Liver (tissue), 8 donors: ENCODE measurements at regions not wholly inside any gene's neighbourhood (a gene's known extent, or its start where the extent isn't known, plus 50 kb on each side); places are given as distances from the start of the nearest gene placed in this dataset.

ENCODE experiments used
- DNase-seq: peaks from one replicate; pipeline ENCODE4 v3.0.0-alpha.2; 2017; ENCODE audit warnings: low spot score
- H3K27ac ChIP-seq, 2 donors: one replicate each; pipeline ENCODE4 v1.7.0; 2013; ENCODE audit warnings: inconsistent platforms in 2 of 2, low read length in 2 of 2, control low read depth in 1 of 2, low read depth in 1 of 2, mild to moderate bottlenecking in 1 of 2
- H3K27me3 ChIP-seq, 4 donors: one replicate each; pipeline versions ENCODE4 v1.6.1 to v1.7.0; 2013; ENCODE audit warnings: low read length in 3 of 4, inconsistent platforms in 1 of 4, mild to moderate bottlenecking in 1 of 4, moderate library complexity in 1 of 4; ENCODE audit not compliant: control insufficient read depth in 4 of 4, insufficient read depth in 4 of 4
- H3K36me3 ChIP-seq, 4 donors: one replicate each; pipeline versions ENCODE4 v1.6.1 to v1.7.0; 2013; ENCODE audit warnings: low read length in 3 of 4, mild to moderate bottlenecking in 3 of 4, low read depth in 1 of 4, moderate library complexity in 1 of 4; ENCODE audit not compliant: control insufficient read depth in 4 of 4, insufficient read depth in 3 of 4
- H3K4me1 ChIP-seq, 4 donors: one replicate each; pipeline versions ENCODE4 v1.6.1 to v1.7.0; 2013; ENCODE audit warnings: low read length in 3 of 4, mild to moderate bottlenecking in 3 of 4, moderate library complexity in 1 of 4; ENCODE audit not compliant: control insufficient read depth in 4 of 4, insufficient read depth in 4 of 4
- H3K4me3 ChIP-seq, 3 donors: one replicate each; pipeline versions ENCODE4 v1.6.1 to v1.7.0; 2013; ENCODE audit warnings: low read length in 3 of 3, control low read depth in 1 of 3, low read depth in 1 of 3, mild to moderate bottlenecking in 1 of 3
- H3K9ac ChIP-seq, 2 donors: one replicate each; pipeline ENCODE4 v1.7.0; 2013; ENCODE audit warnings: low read length in 2 of 2, mild to moderate bottlenecking in 2 of 2, moderate library complexity in 2 of 2, control low read depth in 1 of 2, low read depth in 1 of 2
- H3K9me3 ChIP-seq, 4 donors: one replicate each; pipeline versions ENCODE4 v1.6.1 to v1.7.0; 2013; ENCODE audit warnings: low read length in 3 of 4; ENCODE audit not compliant: control insufficient read depth in 4 of 4
- CTCF ChIP-seq: fragments of 150-350 bp; IDR thresholded peaks from 2 replicates; pipeline ENCODE4 v1.5.1; 2017; ENCODE audit warnings: improper control_type of control experiment, low read depth, low read length; ENCODE audit not compliant: missing input control
- FOXA1 ChIP-seq: IDR thresholded peaks from 2 replicates; pipeline ENCODE4 v1.6.1; 2016; ENCODE audit warnings: antibody characterized with exemption
- FOXA2 ChIP-seq: IDR thresholded peaks from 2 replicates; pipeline ENCODE4 v1.6.1; 2016; ENCODE audit warnings: antibody characterized with exemption
- GABPA ChIP-seq, 2 donors: IDR thresholded peaks in 1 of 2; conservative IDR thresholded peaks in 1 of 2; 2 replicates each; pipeline ENCODE4 v1.6.1; 2016; ENCODE audit warnings: antibody characterized with exemption in 2 of 2, mild to moderate bottlenecking in 1 of 2, moderate library complexity in 1 of 2
- HNF4A ChIP-seq, 2 donors: conservative IDR thresholded peaks; 2 replicates each; pipeline ENCODE4 v1.6.1; 2016; ENCODE audit warnings: antibody characterized with exemption in 2 of 2, mild to moderate bottlenecking in 2 of 2
- HNF4G ChIP-seq: IDR thresholded peaks from 2 replicates; pipeline ENCODE4 v1.6.1; 2016; ENCODE audit warnings: antibody characterized with exemption
- JUND ChIP-seq, 2 donors: IDR thresholded peaks; 2 replicates each; pipeline ENCODE4 v1.6.1; 2016; ENCODE audit warnings: antibody characterized with exemption in 2 of 2
- NR2F2 ChIP-seq: IDR thresholded peaks from 2 replicates; pipeline ENCODE4 v1.6.1; 2016; ENCODE audit warnings: antibody characterized with exemption
- RAD21 ChIP-seq, 2 donors: IDR thresholded peaks; 2 replicates each; pipeline ENCODE4 v1.6.1; 2016; ENCODE audit warnings: antibody characterized with exemption in 2 of 2, mild to moderate bottlenecking in 2 of 2
- REST ChIP-seq: IDR thresholded peaks from 2 replicates; pipeline ENCODE4 v1.6.1; 2016; ENCODE audit warnings: antibody characterized with exemption, mild to moderate bottlenecking
- RXRA ChIP-seq, 2 donors: IDR thresholded peaks; 2 replicates each; pipeline ENCODE4 v1.6.1; 2017 to 2018; ENCODE audit warnings: antibody characterized with exemption in 2 of 2, mild to moderate bottlenecking in 1 of 2
- SP1 ChIP-seq: IDR thresholded peaks from 2 replicates; pipeline ENCODE4 v1.6.1; 2018; ENCODE audit warnings: antibody characterized with exemption, mild to moderate bottlenecking
- TAF1 ChIP-seq: conservative IDR thresholded peaks from 2 replicates; pipeline ENCODE4 v1.6.1; 2016; ENCODE audit warnings: antibody characterized with exemption, mild to moderate bottlenecking
- YY1 ChIP-seq: IDR thresholded peaks from 2 replicates; pipeline ENCODE4 v1.6.1; 2016; ENCODE audit warnings: antibody characterized with exemption, mild to moderate bottlenecking
- ZBTB33 ChIP-seq: IDR thresholded peaks from 2 replicates; pipeline ENCODE4 v1.6.1; 2016; ENCODE audit warnings: antibody characterized with exemption
- WGBS: extraction: QIAGEN DNeasy Blood & Tissue Kit; methylation state at CpG from one replicate; pipeline ENCODE4 v1.1.7; 2013; 5-methylcytosine and 5-hydroxymethylcytosine counted together
- TF ChIP-seq, protein P1 (sequence below): IDR thresholded peaks from 2 replicates; pipeline ENCODE4 v1.6.1; 2016; ENCODE audit warnings: antibody characterized with exemption
- TF ChIP-seq, protein P2 (sequence below): IDR thresholded peaks from 2 replicates; pipeline ENCODE4 v1.6.1; 2016; ENCODE audit warnings: antibody characterized with exemption
- donor health status: healthy.
- donor health status: healthy.
- donor health status: healthy.
- donor health status: healthy.
- donor health status: healthy.

DNA sequence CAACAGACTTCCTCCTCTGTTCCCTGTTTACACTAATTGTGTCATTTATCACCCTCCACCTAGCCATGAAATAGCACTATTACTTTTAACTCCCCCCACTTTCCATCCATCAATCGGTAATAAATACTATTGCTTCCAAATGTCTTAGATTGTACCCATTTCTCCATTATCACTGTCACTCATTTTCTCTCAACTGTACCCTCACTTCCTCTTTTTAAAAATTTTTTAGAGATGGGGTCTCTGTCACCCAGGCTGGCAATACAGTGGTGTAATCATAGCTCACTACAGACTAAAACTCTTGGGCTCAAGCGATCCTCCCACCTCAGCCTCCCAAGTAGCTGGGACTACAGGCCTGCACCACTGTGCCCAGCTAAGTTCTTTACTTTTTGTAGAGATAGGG is 123.5 kb upstream of the EGR2 start:
- Histone ChIP-seq H3K9ac (no peak overlapping the region), H3K9me3 (no peaks in the 10 kb centered on the region), H3K4me3 (no peak overlapping the region), H3K36me3 (no peaks in the 10 kb centered on the region), H3K4me1 (no peaks in the 10 kb centered on the region), H3K27ac (no peak overlapping the region), H3K27me3 (no peaks in the 10 kb centered on the region)
- TF ChIP-seq RXRA (IDR thresholded peaks at IDR 0.05) (no peak), GABPA (IDR thresholded peaks at IDR 0.05 in 1 of 2, conservative IDR thresholded peaks at IDR 0.05 in 1 of 2) (no peak), NR2F2 (no peak), CTCF (no peak), JUND (IDR thresholded peaks at IDR 0.05) (no peak), REST (no peak), YY1 (no peak), ZBTB33 (no peak), TAF1 (no peak), FOXA2 (no peak), FOXA1 (no peak), HNF4G (no peak), RAD21 (IDR thresholded peaks at IDR 0.05) (no peak)
- TF ChIP-seq, protein P1, sequence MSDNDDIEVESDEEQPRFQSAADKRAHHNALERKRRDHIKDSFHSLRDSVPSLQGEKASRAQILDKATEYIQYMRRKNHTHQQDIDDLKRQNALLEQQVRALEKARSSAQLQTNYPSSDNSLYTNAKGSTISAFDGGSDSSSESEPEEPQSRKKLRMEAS = no peak
- TF ChIP-seq, protein P2, sequence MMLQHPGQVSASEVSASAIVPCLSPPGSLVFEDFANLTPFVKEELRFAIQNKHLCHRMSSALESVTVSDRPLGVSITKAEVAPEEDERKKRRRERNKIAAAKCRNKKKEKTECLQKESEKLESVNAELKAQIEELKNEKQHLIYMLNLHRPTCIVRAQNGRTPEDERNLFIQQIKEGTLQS = no peak
- 85% methylated on average over 2 of the region's 2 CpGs for WGBS
- no peak for DNase-seq

DNA sequence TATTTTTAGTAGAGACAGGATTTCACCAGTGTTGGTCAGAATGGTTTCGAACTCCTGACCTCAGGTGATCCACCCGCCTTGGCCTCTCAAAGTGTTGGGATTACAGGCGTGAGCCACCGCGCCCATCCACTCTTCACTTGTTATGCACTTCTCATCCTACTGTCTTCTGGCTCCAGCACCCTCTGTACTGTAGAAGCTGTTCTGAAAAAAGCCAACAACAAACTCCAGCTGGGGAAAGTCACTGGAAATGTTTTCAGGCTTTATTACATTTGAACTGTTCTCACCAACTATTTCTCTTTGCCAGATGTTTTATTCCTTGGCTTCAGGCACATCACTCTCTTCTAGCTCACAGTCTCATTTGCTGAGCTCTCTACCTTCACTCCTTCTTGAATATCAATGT is 122.5 kb upstream of the EGR2 start:
- H3K36me3 ChIP-seq = no peaks in the 10 kb centered on the region
- H3K9ac ChIP-seq = no peak overlapping the region
- no peak for DNase-seq
- no peaks in the 10 kb centered on the region for H3K27me3 ChIP-seq
- peaks cover 0 to 1% (median 0%) of the 10 kb centered on the region in 4 donors for H3K9me3 ChIP-seq
- WGBS = 89% methylated on average over 5 of the region's 5 CpGs
- H3K4me1 ChIP-seq = no peaks in the 10 kb centered on the region
- H3K27ac ChIP-seq = no peak overlapping the region
- H3K4me3 ChIP-seq = no peak overlapping the region
- TF ChIP-seq JUND (IDR thresholded peaks at IDR 0.05) = no peak
- no peak for TF ChIP-seq HNF4A (conservative IDR thresholded peaks at IDR 0.05)
- TF ChIP-seq FOXA1 = no peak
- no peak for TF ChIP-seq RXRA (IDR thresholded peaks at IDR 0.05)
- no peak for TF ChIP-seq ZBTB33
- no peak for TF ChIP-seq CTCF
- TF ChIP-seq HNF4G = no peak
- no peak for TF ChIP-seq SP1
- no peak for TF ChIP-seq TAF1
